Skeletal muscle tissue (tissue), 3 donors: ENCODE measurements at regions not wholly inside any gene's neighbourhood (a gene's known extent, or its start where the extent isn't known, plus 50 kb on each side); places are given as distances from the start of the nearest gene placed in this dataset.

Source experiments
- H3K27ac ChIP-seq: one replicate; pipeline ENCODE4 v1.7.0; 2013; ENCODE audit warnings: mild to moderate bottlenecking, low read depth, low read length, inconsistent platforms
- H3K27me3 ChIP-seq, 3 donors: one replicate each; pipeline ENCODE4 v1.7.0; 2013; ENCODE audit warnings: low read length in 3 of 3; ENCODE audit not compliant: control insufficient read depth in 3 of 3, insufficient read depth in 3 of 3
- H3K36me3 ChIP-seq, 3 donors: one replicate each; pipeline ENCODE4 v1.7.0; 2013; ENCODE audit warnings: low read length in 3 of 3; ENCODE audit not compliant: control insufficient read depth in 3 of 3, insufficient read depth in 3 of 3
- H3K4me1 ChIP-seq, 3 donors: one replicate each; pipeline ENCODE4 v1.7.0; 2013; ENCODE audit warnings: low read length in 3 of 3, mild to moderate bottlenecking in 3 of 3; ENCODE audit not compliant: control insufficient read depth in 3 of 3, insufficient read depth in 3 of 3
- H3K4me3 ChIP-seq, 3 donors: one replicate each; pipeline ENCODE4 v1.7.0; 2013; ENCODE audit warnings: low read length in 3 of 3
- H3K9ac ChIP-seq, 3 donors: one replicate each; pipeline ENCODE4 v1.7.0; 2013; ENCODE audit warnings: low read length in 3 of 3, mild to moderate bottlenecking in 3 of 3, moderate library complexity in 2 of 3, low read depth in 1 of 3
- H3K9me3 ChIP-seq, 3 donors: one replicate each; pipeline ENCODE4 v1.7.0; 2013; ENCODE audit warnings: low read length in 3 of 3; ENCODE audit not compliant: control insufficient read depth in 3 of 3
- donor health status: Osteomylitis.

- Histone ChIP-seq H3K9me3 (no peaks in the 10 kb centered on the region), H3K27me3 (no peaks in the 10 kb centered on the region), H3K4me1 (no peaks in the 10 kb centered on the region), H3K27ac (no peak overlapping the region), H3K36me3 (no peaks in the 10 kb centered on the region), H3K4me3 (no peak overlapping the region), H3K9ac (no peak overlapping the region)
These were observed 273.1 kb downstream of the HAO1 start for GRCh38 chr20:7667194-7667593.

GRCh38 chr20:7672571-7672970, 267.7 kb downstream of the HAO1 start:
- H3K4me1 ChIP-seq, result no peaks in the 10 kb centered on the region
- H3K27ac ChIP-seq, result no peak overlapping the region
- H3K9me3 ChIP-seq, result no peaks in the 10 kb centered on the region
- no peaks in the 10 kb centered on the region for H3K27me3 ChIP-seq
- H3K4me3 ChIP-seq, result no peak overlapping the region
- no peak overlapping the region for H3K9ac ChIP-seq
- H3K36me3 ChIP-seq, result no peaks in the 10 kb centered on the region

DNA sequence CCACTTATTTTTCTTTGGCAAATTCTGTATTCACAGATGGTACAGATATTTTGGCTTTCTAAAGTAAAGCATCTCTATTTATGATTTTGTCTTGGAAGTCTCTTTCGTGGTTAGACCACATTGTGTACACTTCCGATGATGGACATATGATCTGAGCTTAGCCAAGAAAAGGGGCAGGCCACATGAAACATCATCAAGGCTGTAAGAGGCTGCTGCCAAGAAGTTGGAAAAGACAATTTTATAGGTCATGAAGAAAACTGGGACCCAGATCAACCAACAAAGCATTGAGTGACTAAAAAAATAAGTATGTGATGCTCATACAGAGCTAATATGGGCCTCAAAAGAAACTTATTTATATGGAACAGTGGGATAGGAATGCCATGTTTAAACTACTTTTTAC, 266.4 kb downstream of the HAO1 start:
- no peaks in the 10 kb centered on the region for H3K9me3 ChIP-seq
- H3K36me3 ChIP-seq, result no peaks in the 10 kb centered on the region
- H3K4me3 ChIP-seq, result no peak overlapping the region
- no peaks in the 10 kb centered on the region for H3K4me1 ChIP-seq
- no peak overlapping the region for H3K9ac ChIP-seq
- no peak overlapping the region for H3K27ac ChIP-seq
- no peaks in the 10 kb centered on the region for H3K27me3 ChIP-seq

DNA sequence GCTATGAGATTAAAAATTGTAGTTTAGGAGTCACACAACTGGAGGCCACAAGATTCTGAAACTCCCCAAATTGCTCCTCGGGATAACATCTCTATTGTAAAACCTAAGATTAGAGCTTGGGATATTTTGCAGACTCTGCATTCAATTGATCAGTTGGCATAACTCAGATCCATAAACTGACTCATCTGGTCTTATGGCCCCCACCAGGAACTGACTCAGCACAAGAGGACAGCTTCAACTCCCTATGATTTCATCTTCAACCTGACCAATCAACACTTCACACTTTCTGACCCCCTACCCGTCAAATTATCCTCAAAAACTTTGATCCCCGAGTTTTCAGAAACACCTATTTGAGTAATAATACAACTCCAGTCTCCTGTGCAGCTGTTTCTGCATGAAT, 257.3 kb downstream of the HAO1 start:
- no peak overlapping the region for H3K9ac ChIP-seq
- H3K4me3 ChIP-seq, result no peak overlapping the region
- H3K27ac ChIP-seq, result no peak overlapping the region
- no peaks in the 10 kb centered on the region for H3K9me3 ChIP-seq
- H3K27me3 ChIP-seq, result no peaks in the 10 kb centered on the region
- H3K4me1 ChIP-seq, result no peaks in the 10 kb centered on the region
- H3K36me3 ChIP-seq, result no peaks in the 10 kb centered on the region

DNA sequence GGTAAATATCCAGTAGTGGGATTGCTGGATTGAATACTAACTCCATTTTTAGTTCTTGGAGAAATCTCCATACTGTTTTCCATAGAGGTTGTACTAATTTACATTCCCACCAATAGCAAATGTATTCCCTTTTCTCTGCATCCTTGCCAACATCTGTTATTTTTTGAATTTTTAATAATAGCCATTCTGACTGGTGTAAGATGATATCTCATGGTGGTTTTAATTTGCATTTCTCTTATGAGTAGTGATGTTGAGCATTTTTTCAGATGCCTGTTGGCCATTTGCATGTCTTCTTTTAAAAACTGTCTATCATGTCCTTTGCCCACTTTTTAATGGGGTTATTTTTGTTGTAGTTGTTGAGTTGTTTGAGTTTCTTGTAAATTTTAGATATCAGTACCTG, 253.2 kb downstream of the HAO1 start:
- no peaks in the 10 kb centered on the region for H3K36me3 ChIP-seq
- no peak overlapping the region for H3K27ac ChIP-seq

DNA sequence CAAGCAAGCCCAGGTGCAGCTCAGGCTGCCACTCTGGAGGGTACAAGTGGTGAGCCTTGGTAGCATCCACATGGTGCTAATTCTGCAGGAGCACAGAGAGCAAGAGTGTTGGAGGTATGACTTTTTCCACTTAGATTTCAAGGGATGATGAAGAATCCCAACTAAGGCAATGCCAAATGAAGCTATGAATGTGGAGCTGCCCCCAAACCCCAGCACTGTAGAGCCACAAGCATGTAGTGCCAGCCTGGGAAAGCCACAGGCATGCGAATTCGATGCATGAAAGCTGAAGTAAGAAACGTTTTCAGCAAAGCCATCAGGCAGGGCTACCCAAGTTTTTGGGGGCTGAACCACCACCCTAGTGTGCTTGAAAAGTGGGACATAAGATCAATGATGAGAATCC, 251.1 kb downstream of the HAO1 start:
- no peaks in the 10 kb centered on the region for H3K9me3 ChIP-seq
- H3K27me3 ChIP-seq, result no peaks in the 10 kb centered on the region
- no peaks in the 10 kb centered on the region for H3K36me3 ChIP-seq
- H3K9ac ChIP-seq, result no peak overlapping the region
- no peak overlapping the region for H3K4me3 ChIP-seq
- no peaks in the 10 kb centered on the region for H3K4me1 ChIP-seq
- H3K27ac ChIP-seq, result no peak overlapping the region

More for the DNA sequence above, 253.2 kb downstream of the HAO1 start:
- H3K27me3 ChIP-seq, result no peaks in the 10 kb centered on the region
- H3K9ac ChIP-seq, result no peak overlapping the region
- no peak overlapping the region for H3K4me3 ChIP-seq
- H3K9me3 ChIP-seq, result no peaks in the 10 kb centered on the region
- no peaks in the 10 kb centered on the region for H3K4me1 ChIP-seq

DNA sequence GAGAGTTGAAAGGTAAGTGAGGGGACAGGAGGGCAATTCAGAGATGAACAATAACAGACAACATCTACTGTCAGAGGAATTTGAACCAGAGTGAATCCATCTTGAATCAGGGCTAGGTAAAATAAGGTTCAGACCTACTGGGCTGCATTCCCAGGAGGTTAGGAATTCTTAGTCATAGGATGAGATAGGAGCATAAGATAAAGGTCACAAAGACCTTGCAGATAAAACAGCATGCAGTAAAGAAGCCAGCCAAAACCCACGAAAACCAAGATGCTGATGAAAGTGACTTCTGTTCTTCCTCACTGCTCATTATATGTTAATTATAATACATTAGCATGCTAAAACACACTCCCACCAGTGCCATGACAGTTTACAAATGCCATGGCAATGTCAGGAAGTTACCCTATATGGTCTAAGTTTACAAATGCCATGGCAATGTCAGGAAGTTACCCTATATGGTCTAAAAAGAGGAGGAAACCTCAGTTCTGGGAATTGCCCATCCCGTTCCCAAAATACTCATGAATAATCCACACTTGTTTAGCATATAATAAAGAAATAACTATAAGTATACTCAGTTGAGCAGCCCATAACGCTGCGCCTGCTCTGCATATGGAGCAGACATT, 248.5 kb downstream of the HAO1 start:
- H3K9ac ChIP-seq, result no peak overlapping the region
- H3K4me1 ChIP-seq, result no peaks in the 10 kb centered on the region
- H3K4me3 ChIP-seq, result no peak overlapping the region
- H3K36me3 ChIP-seq, result no peaks in the 10 kb centered on the region
- H3K9me3 ChIP-seq, result no peaks in the 10 kb centered on the region
- no peak overlapping the region for H3K27ac ChIP-seq
- no peaks in the 10 kb centered on the region for H3K27me3 ChIP-seq

DNA sequence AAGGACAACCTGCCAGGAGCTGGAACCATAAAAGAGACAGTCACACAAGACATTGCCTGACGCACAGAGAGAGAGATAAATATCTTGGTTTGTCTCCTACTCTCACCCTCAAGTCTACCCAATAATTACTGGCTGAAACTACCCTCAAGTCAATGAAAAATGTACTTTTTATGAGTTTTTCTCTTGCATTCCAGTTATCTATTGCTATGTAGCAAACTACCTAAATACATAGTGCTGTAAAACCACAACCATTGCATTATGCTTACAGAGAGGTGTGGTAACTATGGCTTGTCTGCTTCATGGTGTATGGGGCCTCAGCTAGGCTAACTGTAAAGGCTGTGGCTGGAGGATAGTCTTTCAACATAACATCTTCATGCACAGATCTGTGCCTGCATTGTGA, 247.8 kb downstream of the HAO1 start:
- H3K9ac ChIP-seq, result no peak overlapping the region
- H3K27me3 ChIP-seq, result no peaks in the 10 kb centered on the region
- H3K36me3 ChIP-seq, result no peaks in the 10 kb centered on the region
- H3K27ac ChIP-seq, result no peak overlapping the region
- no peaks in the 10 kb centered on the region for H3K9me3 ChIP-seq
- no peak overlapping the region for H3K4me3 ChIP-seq
- H3K4me1 ChIP-seq, result no peaks in the 10 kb centered on the region

DNA sequence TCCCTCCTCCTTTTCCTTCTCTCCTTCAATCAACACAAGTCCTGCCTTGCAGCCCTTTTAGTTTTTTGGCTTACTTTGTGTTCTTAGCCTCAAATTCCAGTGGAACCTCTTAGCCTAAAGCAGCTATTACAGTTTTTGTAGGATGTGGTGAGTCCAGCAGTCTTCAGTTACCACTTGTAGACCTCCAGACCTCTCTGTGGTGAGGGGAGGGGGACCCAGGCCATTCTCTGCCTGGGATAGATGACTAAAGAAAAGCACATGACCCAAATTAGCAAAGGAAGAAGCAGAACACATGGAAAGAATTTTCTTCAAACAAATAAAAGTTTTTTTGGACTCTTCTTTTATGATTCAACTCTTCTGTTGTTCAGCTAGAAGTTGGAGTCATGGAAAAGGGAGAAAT, 246.5 kb downstream of the HAO1 start:
- H3K4me3 ChIP-seq, result no peak overlapping the region
- H3K27ac ChIP-seq, result no peak overlapping the region
- no peaks in the 10 kb centered on the region for H3K9me3 ChIP-seq
- no peaks in the 10 kb centered on the region for H3K4me1 ChIP-seq
- no peaks in the 10 kb centered on the region for H3K36me3 ChIP-seq
- no peak overlapping the region for H3K9ac ChIP-seq
- no peaks in the 10 kb centered on the region for H3K27me3 ChIP-seq

- Histone ChIP-seq H3K4me1 (no peaks in the 10 kb centered on the region), H3K27ac (peak overlapping the region; percentile 23), H3K9me3 (no peaks in the 10 kb centered on the region), H3K9ac (no peak overlapping the region), H3K36me3 (no peaks in the 10 kb centered on the region), H3K4me3 (no peak overlapping the region), H3K27me3 (no peaks in the 10 kb centered on the region)
These were observed 245.2 kb downstream of the HAO1 start for GRCh38 chr20:7695051-7695495.

DNA sequence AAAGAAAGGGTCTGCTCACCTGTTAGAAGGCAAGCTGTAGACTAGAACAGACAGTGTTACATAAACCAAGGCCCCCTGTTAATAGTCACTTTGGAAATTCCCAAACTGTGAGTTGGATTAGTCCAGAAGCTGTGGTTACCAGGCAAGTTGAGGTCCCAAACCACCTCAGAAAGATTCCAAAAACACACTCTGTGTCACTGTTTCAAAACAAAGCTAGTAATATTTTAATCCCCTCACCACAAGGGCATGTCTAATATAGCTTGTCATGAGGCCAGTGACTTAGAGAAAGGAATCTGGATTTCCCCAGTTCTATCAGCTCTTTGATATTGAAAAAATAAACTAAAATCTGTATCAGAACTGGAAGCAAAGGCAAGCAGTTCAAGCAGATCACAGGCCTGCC, 244.6 kb downstream of the HAO1 start:
- no peaks in the 10 kb centered on the region for H3K4me1 ChIP-seq
- no peak overlapping the region for H3K4me3 ChIP-seq
- H3K27ac ChIP-seq, result peak overlapping the region; percentile 23
- no peaks in the 10 kb centered on the region for H3K36me3 ChIP-seq
- no peak overlapping the region for H3K9ac ChIP-seq
- H3K27me3 ChIP-seq, result no peaks in the 10 kb centered on the region
- H3K9me3 ChIP-seq, result no peaks in the 10 kb centered on the region
